ENCODE measurements at regions not wholly inside any gene's neighbourhood (a gene's known extent, or its start where the extent isn't known, plus 50 kb on each side); places are given as distances from the start of the nearest gene placed in this dataset.
"Not testable (repeated sequence)": the region's sequence is repeated elsewhere in the genome, so short reads cannot be mapped to it uniquely, and the experiment has no call there.

- no peak for DNase-seq
Measured at GRCh38 chr6:102981490-102982015, 1588.0 kb downstream of the GRIK2 start.

- DNase-seq, result no peak
Measured at GRCh38 chr6:102980951-102981350, 1587.4 kb downstream of the GRIK2 start.

- no peak for DNase-seq
Measured at GRCh38 chr6:102961902-102962301, 1568.4 kb downstream of the GRIK2 start.

GRCh38 chr6:102950967-102951366 is 1557.5 kb downstream of the GRIK2 start:
- no peak for DNase-seq

GRCh38 chr6:102944475-102944874 is 1551.0 kb downstream of the GRIK2 start:
- DNase-seq, result no peak

GRCh38 chr6:102942206-102942605 is 1548.7 kb downstream of the GRIK2 start:
- no peak for DNase-seq

GRCh38 chr6:102936959-102937358 is 1543.5 kb downstream of the GRIK2 start:
- DNase-seq, result no peak

- DNase-seq, result no peak
Measured at GRCh38 chr6:102928109-102928508, 1534.6 kb downstream of the GRIK2 start.

- no peak for DNase-seq
Measured at GRCh38 chr6:102918161-102918560, 1524.7 kb downstream of the GRIK2 start.

GRCh38 chr6:102911571-102911970 is 1518.1 kb downstream of the GRIK2 start:
- no peak for DNase-seq

- DNase-seq, result not testable (repeated sequence)
Measured at GRCh38 chr6:102910701-102911139, 1517.2 kb downstream of the GRIK2 start.

- DNase-seq, result no peak
Measured at GRCh38 chr6:102907181-102907580, 1513.7 kb downstream of the GRIK2 start.

- DNase-seq, result no peak
Measured at GRCh38 chr6:102902471-102902870, 1509.0 kb downstream of the GRIK2 start.

- no peak for DNase-seq
Measured at GRCh38 chr6:102895683-102896082, 1502.2 kb downstream of the GRIK2 start.

- no peak for DNase-seq
Measured at GRCh38 chr6:102885165-102885564, 1491.7 kb downstream of the GRIK2 start.

- no peak for DNase-seq
Measured at GRCh38 chr6:102853249-102853955, 1459.9 kb downstream of the GRIK2 start.

- no peak for DNase-seq
Measured at GRCh38 chr6:102848796-102849195, 1455.3 kb downstream of the GRIK2 start.

- DNase-seq, result no peak
Measured at GRCh38 chr6:102848210-102848609, 1454.7 kb downstream of the GRIK2 start.

- DNase-seq, result no peak
Measured at GRCh38 chr6:102841060-102841459, 1447.6 kb downstream of the GRIK2 start.

GRCh38 chr6:102832021-102832420 is 1438.5 kb downstream of the GRIK2 start:
- no peak for DNase-seq

GRCh38 chr6:102820098-102820497 is 1426.6 kb downstream of the GRIK2 start:
- DNase-seq, result no peak

- DNase-seq, result no peak
Measured at GRCh38 chr6:102815207-102815606, 1421.7 kb downstream of the GRIK2 start.

GRCh38 chr6:102813489-102814275 is 1420.2 kb downstream of the GRIK2 start:
- DNase-seq, result no peak

GRCh38 chr6:102812242-102812641 is 1418.7 kb downstream of the GRIK2 start:
- no peak for DNase-seq
